ENCODE measurements at regions not wholly inside any gene's neighbourhood (a gene's known extent, or its start where the extent isn't known, plus 50 kb on each side); places are given as distances from the start of the nearest gene placed in this dataset.

DNA sequence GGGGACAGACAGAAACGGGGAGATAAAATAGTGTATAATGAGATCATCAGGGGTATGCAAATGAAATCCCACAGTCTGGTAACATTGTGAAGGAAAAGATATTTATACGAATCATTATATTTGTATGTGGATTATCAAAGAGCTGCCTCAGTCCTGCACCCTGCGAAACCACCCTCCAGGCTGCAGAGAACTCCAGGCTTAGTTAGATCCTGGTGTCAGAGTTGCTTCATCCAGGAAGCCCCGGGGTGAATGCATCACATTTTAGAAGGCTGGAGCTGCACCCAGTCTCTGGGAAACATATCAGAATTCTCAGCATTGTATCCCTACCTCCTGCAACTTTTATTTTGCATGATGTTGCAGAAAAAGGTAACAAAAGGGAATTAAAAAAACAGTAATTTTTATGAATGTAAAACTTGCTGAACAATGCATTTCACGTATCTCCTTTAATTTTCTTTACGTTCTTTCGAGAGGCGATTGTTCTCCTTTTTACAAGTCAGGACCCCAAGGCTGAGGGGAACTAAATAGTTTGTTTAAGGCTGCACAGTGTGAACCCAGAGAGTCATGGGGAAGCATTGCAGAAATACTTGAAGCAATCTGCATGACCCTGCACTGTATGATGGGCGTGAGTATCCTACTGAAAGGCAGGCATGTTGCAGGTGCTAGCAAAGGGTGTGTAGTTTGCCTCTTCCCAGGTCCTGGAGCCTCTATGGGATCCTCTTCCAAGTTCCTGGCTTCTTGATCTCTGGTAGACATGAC, 299.5 kb upstream of the CLNK start:
- no peak overlapping the region for H3K27ac ChIP-seq
- TF ChIP-seq ZFX (IDR thresholded peaks at IDR 0.05), result no peak
- TF ChIP-seq, protein P1, sequence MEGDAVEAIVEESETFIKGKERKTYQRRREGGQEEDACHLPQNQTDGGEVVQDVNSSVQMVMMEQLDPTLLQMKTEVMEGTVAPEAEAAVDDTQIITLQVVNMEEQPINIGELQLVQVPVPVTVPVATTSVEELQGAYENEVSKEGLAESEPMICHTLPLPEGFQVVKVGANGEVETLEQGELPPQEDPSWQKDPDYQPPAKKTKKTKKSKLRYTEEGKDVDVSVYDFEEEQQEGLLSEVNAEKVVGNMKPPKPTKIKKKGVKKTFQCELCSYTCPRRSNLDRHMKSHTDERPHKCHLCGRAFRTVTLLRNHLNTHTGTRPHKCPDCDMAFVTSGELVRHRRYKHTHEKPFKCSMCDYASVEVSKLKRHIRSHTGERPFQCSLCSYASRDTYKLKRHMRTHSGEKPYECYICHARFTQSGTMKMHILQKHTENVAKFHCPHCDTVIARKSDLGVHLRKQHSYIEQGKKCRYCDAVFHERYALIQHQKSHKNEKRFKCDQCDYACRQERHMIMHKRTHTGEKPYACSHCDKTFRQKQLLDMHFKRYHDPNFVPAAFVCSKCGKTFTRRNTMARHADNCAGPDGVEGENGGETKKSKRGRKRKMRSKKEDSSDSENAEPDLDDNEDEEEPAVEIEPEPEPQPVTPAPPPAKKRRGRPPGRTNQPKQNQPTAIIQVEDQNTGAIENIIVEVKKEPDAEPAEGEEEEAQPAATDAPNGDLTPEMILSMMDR (conservative IDR thresholded peaks at IDR 0.05), result no peak

- TF ChIP-seq ZFX (IDR thresholded peaks at IDR 0.05), result no peak
- TF ChIP-seq, protein P1 (conservative IDR thresholded peaks at IDR 0.05), result no peak
- H3K27ac ChIP-seq, result no peak overlapping the region
These were observed 298.7 kb upstream of the CLNK start for GRCh38 chr4:10983268-10983667.

GRCh38 chr4:10982305-10982704, 297.7 kb upstream of the CLNK start:
- H3K27ac ChIP-seq, result no peak overlapping the region
- TF ChIP-seq, protein P1 (conservative IDR thresholded peaks at IDR 0.05), result no peak
- no peak for TF ChIP-seq ZFX (IDR thresholded peaks at IDR 0.05)

DNA sequence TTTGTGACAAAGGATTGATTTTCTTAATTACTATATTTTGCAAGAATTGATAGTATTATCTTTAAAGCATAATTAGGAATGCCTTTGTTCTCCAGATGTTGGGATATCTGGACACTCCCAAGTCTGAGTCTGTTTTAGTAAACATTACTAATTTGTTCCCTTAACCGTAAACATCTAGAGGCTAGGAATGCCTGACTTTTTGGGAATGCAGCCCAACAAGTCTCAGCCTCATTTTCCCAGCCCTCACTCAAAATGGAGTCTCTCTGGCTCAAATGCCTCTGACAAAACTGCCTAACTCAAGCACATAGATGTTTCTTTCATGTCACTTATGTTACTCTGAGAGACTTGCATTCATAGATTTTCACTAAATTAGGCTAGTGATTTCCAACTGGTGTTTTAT, 297.0 kb upstream of the CLNK start:
- H3K27ac ChIP-seq, result no peak overlapping the region
- TF ChIP-seq, protein P1 (conservative IDR thresholded peaks at IDR 0.05), result no peak
- no peak for TF ChIP-seq ZFX (IDR thresholded peaks at IDR 0.05)

DNA sequence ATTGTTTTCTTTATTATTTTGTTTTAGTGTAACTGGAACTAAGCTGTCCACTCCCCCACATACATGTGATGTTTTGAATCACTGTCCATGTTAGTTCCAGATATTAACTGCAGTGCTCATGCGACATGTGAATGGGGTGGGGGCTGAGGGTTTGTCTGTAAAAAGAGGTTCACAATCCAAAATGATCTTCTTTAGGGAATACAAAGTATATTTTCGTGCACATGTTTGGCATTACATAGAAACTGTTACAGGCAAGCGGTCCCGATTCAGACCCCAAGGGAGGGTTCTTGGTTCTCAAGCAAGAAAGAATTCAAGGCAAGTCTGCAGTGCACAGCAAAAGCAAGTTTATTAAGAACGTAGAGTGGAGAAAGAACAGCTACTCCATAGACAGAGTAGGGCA, 296.5 kb upstream of the CLNK start:
- H3K27ac ChIP-seq, result no peak overlapping the region
- TF ChIP-seq, protein P1 (conservative IDR thresholded peaks at IDR 0.05), result no peak
- no peak for TF ChIP-seq ZFX (IDR thresholded peaks at IDR 0.05)

DNA sequence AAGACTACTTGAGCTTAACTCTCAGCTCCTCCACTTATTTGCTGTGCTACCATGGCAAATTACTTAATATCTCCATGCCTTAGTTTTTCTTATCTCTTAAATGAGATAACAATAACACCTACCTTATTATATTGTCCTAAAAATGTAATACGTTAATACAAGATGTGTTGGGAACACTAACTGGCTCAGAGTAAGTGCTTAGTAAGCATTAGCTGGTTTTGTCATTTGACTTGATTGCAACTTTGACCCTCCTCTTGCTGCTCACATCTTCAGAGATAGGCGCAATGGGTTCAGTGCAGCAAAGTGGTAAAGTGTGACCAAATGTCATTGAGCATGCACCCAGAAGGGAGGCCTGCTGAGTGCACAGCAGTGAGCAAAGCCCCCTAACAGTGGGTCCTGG, 294.5 kb upstream of the CLNK start:
- TF ChIP-seq, protein P1 (conservative IDR thresholded peaks at IDR 0.05), result no peak
- TF ChIP-seq ZFX (IDR thresholded peaks at IDR 0.05), result no peak
- no peak overlapping the region for H3K27ac ChIP-seq

- TF ChIP-seq, protein P1 (conservative IDR thresholded peaks at IDR 0.05), result no peak
- TF ChIP-seq ZFX (IDR thresholded peaks at IDR 0.05), result no peak
- no peak overlapping the region for H3K27ac ChIP-seq
These were observed 293.0 kb upstream of the CLNK start for GRCh38 chr4:10977534-10977933.
